ENCODE measurements at regions not wholly inside any gene's neighbourhood (a gene's known extent, or its start where the extent isn't known, plus 50 kb on each side); places are given as distances from the start of the nearest gene placed in this dataset.
"Not testable (repeated sequence)": the region's sequence is repeated elsewhere in the genome, so short reads cannot be mapped to it uniquely, and the experiment has no call there.

DNA sequence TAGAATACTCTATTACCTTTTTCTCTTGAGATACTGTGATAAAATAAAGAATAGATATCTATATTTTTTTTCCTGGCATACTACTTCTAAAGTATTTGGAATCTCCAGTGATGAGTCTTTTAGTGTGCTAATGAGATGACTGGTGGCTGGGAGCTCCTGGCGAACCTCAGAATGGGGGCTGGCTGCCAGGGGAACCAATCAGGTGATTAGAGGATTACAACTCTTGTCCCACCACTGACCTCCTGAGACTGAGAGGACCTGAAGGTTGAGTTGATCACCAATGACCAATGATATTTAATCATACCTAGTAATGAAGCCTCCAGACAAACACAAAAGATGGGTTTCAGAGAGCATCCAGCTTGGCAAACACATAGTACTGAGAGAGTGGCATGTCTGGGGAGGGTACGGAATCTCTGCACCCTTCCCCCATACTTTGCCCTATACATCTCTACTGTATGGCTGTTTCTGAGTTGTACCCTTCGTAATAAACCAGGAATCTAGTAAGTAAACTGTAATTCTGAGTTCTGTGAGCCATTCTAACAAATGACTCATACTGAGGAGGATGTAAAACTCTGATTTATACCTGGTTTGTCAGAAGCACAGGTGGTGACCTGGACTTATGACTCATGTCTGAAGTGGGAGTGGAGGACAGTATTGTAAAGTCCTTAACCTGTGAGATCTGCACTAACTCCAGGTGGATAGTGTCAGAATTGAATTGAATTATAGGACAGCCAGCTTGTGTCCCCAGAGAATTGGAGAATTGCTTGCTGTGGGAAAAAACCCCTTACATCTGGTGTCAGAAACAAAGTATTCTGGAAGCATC lies 325.3 kb upstream of the LRRC4C start:
- Histone ChIP-seq H3K27ac (no peak overlapping the region), H3K9me3 (replicated peaks) (no peaks in the 10 kb centered on the region), H3K4me3 (no peak overlapping the region), H3K27me3 (no peaks in the 10 kb centered on the region), H3K4me1 (no peaks in the 10 kb centered on the region), H3K36me3 (no peaks in the 10 kb centered on the region)
- DNase-seq: no peak

GRCh38 chr11:41786087-41786486 lies 326.6 kb upstream of the LRRC4C start:
- H3K9me3 ChIP-seq (replicated peaks): no peaks in the 10 kb centered on the region
- H3K4me3 ChIP-seq: no peak overlapping the region
- no peak for DNase-seq

DNA sequence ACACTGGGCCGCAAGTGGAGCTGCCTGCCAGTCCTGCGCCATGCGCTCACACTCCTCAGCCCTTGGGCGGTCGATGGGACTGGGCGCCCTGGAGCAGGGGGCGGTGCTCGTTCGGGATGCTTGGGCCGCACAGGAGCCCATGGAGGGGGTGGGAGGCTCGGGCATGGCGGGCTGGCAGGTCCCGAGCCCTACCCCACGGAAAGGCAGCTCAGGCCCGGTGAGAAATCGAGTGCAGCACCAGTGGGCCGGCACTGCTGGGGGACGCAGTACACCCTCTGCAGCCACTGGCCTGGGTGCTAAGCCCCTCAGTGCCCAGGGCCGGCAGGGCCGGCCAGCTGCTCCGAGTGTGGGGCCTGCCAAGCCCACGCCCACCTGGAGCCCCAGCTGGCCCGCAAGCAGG lies 328.7 kb upstream of the LRRC4C start:
- no peak for DNase-seq
- Histone ChIP-seq H3K27me3 (no peaks in the 10 kb centered on the region), H3K4me1 (no peaks in the 10 kb centered on the region), H3K9me3 (replicated peaks) (no peaks in the 10 kb centered on the region), H3K36me3 (no peaks in the 10 kb centered on the region), H3K27ac (no peak overlapping the region), H3K4me3 (no peak overlapping the region)

More at GRCh38 chr11:41786087-41786486, 326.6 kb upstream of the LRRC4C start:
- Histone ChIP-seq H3K4me1 (no peaks in the 10 kb centered on the region), H3K36me3 (no peaks in the 10 kb centered on the region), H3K27me3 (no peaks in the 10 kb centered on the region), H3K27ac (no peak overlapping the region)

DNA sequence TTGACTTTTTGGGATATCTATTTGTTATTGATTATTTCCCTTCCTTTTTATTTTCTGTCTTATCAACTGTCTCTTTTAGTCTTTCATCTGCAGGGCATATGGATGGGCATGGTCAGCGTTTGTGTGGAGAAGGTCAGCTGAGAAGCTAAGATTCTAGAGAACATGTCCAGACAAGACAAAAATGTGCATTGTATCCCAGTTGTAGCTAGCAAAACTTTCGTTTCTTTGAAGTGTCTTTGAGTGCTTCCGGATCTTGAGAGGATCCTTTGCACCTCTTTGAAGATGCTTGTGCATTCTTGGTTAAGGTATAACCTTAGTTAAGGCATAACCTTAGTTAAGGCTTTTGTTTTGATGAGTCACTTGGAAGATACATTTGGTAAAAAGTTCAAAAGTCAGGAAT lies 329.9 kb upstream of the LRRC4C start:
- no peak overlapping the region for H3K27ac ChIP-seq
- H3K27me3 ChIP-seq: no peaks in the 10 kb centered on the region
- no peaks in the 10 kb centered on the region for H3K4me1 ChIP-seq
- no peak overlapping the region for H3K4me3 ChIP-seq
- no peak for DNase-seq
- no peaks in the 10 kb centered on the region for H3K36me3 ChIP-seq
- H3K9me3 ChIP-seq (replicated peaks): no peaks in the 10 kb centered on the region

- Histone ChIP-seq H3K36me3 (no peaks in the 10 kb centered on the region), H3K4me3 (no peak overlapping the region), H3K9me3 (replicated peaks) (no peaks in the 10 kb centered on the region), H3K27ac (no peak overlapping the region), H3K27me3 (no peaks in the 10 kb centered on the region), H3K4me1 (no peaks in the 10 kb centered on the region)
- no peak for DNase-seq
Measured at GRCh38 chr11:41795004-41795403, 335.6 kb upstream of the LRRC4C start.

DNA sequence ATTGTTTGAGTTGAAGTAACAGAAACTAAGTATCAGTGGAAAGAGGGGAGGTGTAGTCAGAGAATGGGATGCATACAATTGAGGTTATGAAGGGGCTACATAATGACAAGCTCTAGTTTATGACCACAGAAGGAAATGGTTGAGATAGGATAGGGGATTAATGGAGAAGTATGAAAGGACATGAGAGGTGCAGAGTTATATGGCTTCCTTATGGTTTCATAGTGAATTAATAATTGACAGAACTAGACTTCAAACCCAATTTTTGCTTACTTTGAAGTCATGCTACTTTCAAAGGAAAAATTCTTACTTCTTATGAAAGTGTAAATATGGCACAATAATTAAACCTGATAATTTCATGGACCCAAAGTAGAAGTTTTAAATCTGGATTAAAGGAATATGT lies 340.3 kb upstream of the LRRC4C start:
- DNase-seq: no peak
- H3K36me3 ChIP-seq: no peaks in the 10 kb centered on the region
- H3K27me3 ChIP-seq: no peaks in the 10 kb centered on the region
- no peak overlapping the region for H3K27ac ChIP-seq
- no peak overlapping the region for H3K4me3 ChIP-seq
- H3K4me1 ChIP-seq: no peaks in the 10 kb centered on the region
- H3K9me3 ChIP-seq (replicated peaks): no peaks in the 10 kb centered on the region

DNA sequence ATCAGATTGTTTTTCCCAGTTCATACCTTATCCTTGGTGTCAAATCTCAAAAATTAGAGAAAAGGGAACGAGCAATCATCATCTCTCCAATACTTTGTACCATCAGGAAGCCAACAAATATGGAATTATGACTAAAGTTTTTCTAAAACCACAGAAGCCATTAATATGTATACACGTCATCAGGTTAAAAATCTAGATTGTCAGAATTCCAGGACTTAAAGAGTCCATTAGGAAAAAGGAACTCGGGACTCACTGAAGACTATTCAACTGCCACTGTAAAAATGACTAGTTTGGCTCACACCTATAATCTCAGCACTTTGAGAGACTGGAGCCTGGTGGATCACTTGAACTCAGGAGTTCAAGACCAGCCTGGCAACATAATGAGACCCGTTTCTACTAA lies 344.4 kb upstream of the LRRC4C start:
- Histone ChIP-seq H3K36me3 (no peaks in the 10 kb centered on the region), H3K27me3 (no peaks in the 10 kb centered on the region), H3K9me3 (replicated peaks) (no peaks in the 10 kb centered on the region), H3K4me3 (no peak overlapping the region), H3K4me1 (no peaks in the 10 kb centered on the region), H3K27ac (no peak overlapping the region)
- no peak for DNase-seq

DNA sequence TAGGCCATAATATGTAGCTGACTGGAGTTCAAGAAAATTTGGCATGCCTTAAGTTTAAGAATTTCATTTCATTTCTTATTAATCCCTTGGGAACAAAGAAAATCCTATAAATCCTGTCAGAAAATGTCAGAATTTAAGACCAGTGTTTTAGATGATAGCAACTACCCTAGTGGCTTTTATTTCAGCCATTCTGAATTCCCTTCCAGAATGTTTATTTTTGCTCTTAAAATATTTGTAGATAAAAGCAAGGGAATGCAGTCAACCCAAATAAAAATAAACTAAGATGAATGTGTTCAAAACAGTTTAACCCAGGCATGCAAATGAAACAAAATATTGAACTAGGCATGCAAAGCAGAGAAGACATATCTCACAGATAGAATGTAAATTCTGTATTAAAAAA lies 356.9 kb upstream of the LRRC4C start:
- DNase-seq: no peak
- Histone ChIP-seq H3K27me3 (no peaks in the 10 kb centered on the region), H3K27ac (no peak overlapping the region)

GRCh38 chr11:41824287-41824686 lies 364.8 kb upstream of the LRRC4C start:
- not testable (repeated sequence) for DNase-seq; H3K4me1 ChIP-seq; H3K9me3 ChIP-seq (replicated peaks); H3K4me3 ChIP-seq; H3K27me3 ChIP-seq; H3K27ac ChIP-seq; H3K36me3 ChIP-seq

More for the DNA sequence above, 356.9 kb upstream of the LRRC4C start:
- Histone ChIP-seq H3K4me3 (no peak overlapping the region), H3K36me3 (no peaks in the 10 kb centered on the region), H3K4me1 (no peaks in the 10 kb centered on the region), H3K9me3 (replicated peaks) (no peaks in the 10 kb centered on the region)

- Histone ChIP-seq H3K4me3 (no peak overlapping the region), H3K27me3 (no peaks in the 10 kb centered on the region), H3K4me1 (no peaks in the 10 kb centered on the region), H3K27ac (no peak overlapping the region), H3K9me3 (replicated peaks) (no peaks in the 10 kb centered on the region), H3K36me3 (no peaks in the 10 kb centered on the region)
- DNase-seq: no peak
Measured at GRCh38 chr11:41826085-41826484, 366.6 kb upstream of the LRRC4C start.

DNA sequence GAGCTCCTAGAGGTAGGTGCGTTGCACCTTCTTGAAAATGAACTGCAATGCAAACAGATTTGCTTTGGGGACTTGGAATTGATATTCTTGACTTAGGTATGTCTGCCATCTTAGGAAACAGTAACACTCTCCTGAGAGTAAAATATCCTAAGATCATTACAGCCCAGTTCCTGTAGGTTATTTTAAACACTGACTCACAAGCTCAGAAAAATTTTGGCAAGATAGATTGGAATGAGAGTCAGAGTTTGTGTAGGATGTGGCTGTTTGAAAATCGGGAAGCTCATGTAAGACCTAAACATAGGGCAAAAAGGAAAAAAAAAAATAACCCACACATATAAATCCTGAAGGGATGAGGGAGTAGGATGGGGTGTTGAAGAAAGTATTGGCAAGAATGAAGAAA lies 377.0 kb upstream of the LRRC4C start:
- no peak for DNase-seq
- H3K4me3 ChIP-seq: no peak overlapping the region
- H3K36me3 ChIP-seq: no peaks in the 10 kb centered on the region
- H3K27ac ChIP-seq: no peak overlapping the region
- H3K4me1 ChIP-seq: no peaks in the 10 kb centered on the region
- no peaks in the 10 kb centered on the region for H3K9me3 ChIP-seq (replicated peaks)
- H3K27me3 ChIP-seq: no peaks in the 10 kb centered on the region

DNA sequence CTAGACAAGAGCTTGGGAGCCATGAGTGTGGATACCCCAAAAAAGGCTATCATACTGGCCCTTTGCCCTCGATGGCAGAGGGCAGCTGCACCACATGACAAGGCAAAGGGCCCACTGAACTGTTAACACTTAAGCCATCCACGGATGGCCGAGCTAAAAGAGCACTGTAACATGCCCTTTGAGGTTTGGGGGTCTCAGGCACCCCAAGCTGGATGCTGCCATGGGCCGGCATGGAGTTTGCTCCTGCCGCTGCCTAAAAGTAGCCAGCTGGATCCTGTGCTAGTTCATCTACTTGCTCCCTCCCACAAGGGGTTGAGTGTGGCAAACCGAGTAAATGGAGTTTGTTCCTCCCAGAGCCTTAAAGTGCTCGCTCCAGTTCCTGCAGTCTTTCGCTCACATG lies 383.2 kb upstream of the LRRC4C start:
- DNase-seq: no peak
- no peak overlapping the region for H3K27ac ChIP-seq
- H3K27me3 ChIP-seq: no peaks in the 10 kb centered on the region
- H3K9me3 ChIP-seq (replicated peaks): no peaks in the 10 kb centered on the region
- H3K4me1 ChIP-seq: no peaks in the 10 kb centered on the region
- H3K4me3 ChIP-seq: no peak overlapping the region
- no peaks in the 10 kb centered on the region for H3K36me3 ChIP-seq

DNA sequence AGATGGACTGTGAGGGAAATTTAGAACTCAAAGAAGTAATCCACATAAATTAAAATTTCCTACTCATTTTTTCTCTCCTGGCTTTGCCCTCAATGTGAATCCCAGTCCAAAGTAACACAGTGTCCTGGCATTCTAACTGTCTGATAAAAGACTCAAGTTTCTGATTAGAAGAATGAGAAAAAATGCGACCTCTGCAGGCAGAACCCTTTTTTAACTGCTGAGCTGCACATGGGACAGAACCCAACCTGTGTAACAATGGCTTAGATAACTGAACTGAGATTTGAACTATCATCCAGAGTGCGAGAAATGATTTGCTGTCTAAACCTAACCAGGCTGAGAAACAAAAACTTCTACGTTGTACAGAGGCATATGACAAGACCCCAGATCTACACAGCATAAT lies 385.6 kb upstream of the LRRC4C start:
- no peaks in the 10 kb centered on the region for H3K9me3 ChIP-seq (replicated peaks)
- H3K27ac ChIP-seq: no peak overlapping the region
- no peaks in the 10 kb centered on the region for H3K36me3 ChIP-seq
- no peak for DNase-seq
- no peak overlapping the region for H3K4me3 ChIP-seq
- no peaks in the 10 kb centered on the region for H3K27me3 ChIP-seq
- H3K4me1 ChIP-seq: no peaks in the 10 kb centered on the region

- no peaks in the 10 kb centered on the region for H3K36me3 ChIP-seq
- no peak overlapping the region for H3K27ac ChIP-seq
- H3K27me3 ChIP-seq: 0 out of 2 replicates have a peak, but pooled peaks cover 3% of the 10 kb centered on the region
- DNase-seq: no peak
- H3K9me3 ChIP-seq (replicated peaks): no peaks in the 10 kb centered on the region
- no peaks in the 10 kb centered on the region for H3K4me1 ChIP-seq
- no peak overlapping the region for H3K4me3 ChIP-seq
Measured at GRCh38 chr11:41848349-41848748, 388.9 kb upstream of the LRRC4C start.

GRCh38 chr11:41849250-41849649 lies 389.8 kb upstream of the LRRC4C start:
- Histone ChIP-seq H3K27me3 (0 out of 2 replicates have a peak, but pooled peaks cover 3% of the 10 kb centered on the region), H3K4me1 (no peaks in the 10 kb centered on the region), H3K36me3 (no peaks in the 10 kb centered on the region), H3K9me3 (replicated peaks) (no peaks in the 10 kb centered on the region), H3K27ac (no peak overlapping the region), H3K4me3 (no peak overlapping the region)
- DNase-seq: no peak

DNA sequence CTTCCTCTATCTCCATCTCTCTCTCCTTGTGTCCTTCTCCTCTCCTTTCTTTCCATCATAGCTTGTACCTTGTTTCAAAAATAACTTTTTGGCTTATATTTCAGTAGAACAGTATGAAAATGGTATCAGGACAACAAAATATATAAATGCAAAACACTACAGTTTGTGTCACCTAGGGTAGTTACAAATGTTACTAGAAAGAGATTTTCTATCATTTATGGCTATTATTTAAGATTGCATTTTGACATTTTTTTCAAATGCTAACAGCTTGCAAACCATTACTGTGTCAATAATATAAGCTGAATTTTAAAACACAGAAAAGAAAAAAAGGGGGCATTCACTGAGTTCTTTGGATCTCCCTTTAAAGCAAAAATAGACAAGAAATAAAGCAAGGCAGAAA lies 392.3 kb upstream of the LRRC4C start:
- Histone ChIP-seq H3K4me1 (no peaks in the 10 kb centered on the region), H3K36me3 (no peaks in the 10 kb centered on the region), H3K9me3 (replicated peaks) (no peaks in the 10 kb centered on the region), H3K27ac (no peak overlapping the region), H3K4me3 (no peak overlapping the region), H3K27me3 (0 out of 2 replicates have a peak, but pooled peaks cover 3% of the 10 kb centered on the region)
- DNase-seq: no peak
